Panc1 (cell line): ENCODE measurements at regions not wholly inside any gene's neighbourhood (a gene's known extent, or its start where the extent isn't known, plus 50 kb on each side); places are given as distances from the start of the nearest gene placed in this dataset.

Experiments used
- CTCF ChIP-seq: fragments of 450-650 bp; IDR thresholded peaks from 2 replicates; pipeline ENCODE4 v1.5.1; 2017; ENCODE audit warnings: mild to moderate bottlenecking
- POLR2AphosphoS5 ChIP-seq: IDR thresholded peaks from 2 replicates; pipeline ENCODE4 v1.6.1; 2012; ENCODE audit warnings: mild to moderate bottlenecking, low read depth, low read length, moderate library complexity
- REST ChIP-seq, 2 experiments: IDR thresholded peaks; 2 replicates each; pipeline ENCODE4 v1.6.1; 2011 to 2012; ENCODE audit warnings: low read depth in 2 of 2, control low read depth in 1 of 2, low read length in 1 of 2, mild to moderate bottlenecking in 1 of 2, moderate library complexity in 1 of 2; ENCODE audit not compliant: insufficient read depth in 1 of 2

GRCh38 chr2:129908721-129909373 lies 70.6 kb upstream of the RAB6C start:
- TF ChIP-seq CTCF = no peak
- no peak for TF ChIP-seq REST (IDR thresholded peaks at IDR 0.05; ENCODE audit: insufficient read depth in 1 of 2, low read depth in 2 of 2, low read length in 1 of 2)
- no peak for TF ChIP-seq POLR2AphosphoS5
